Heart left ventricle (tissue), 16 donors: ENCODE measurements at regions not wholly inside any gene's neighbourhood (a gene's known extent, or its start where the extent isn't known, plus 50 kb on each side); places are given as distances from the start of the nearest gene placed in this dataset.

Source experiments
- ATAC-seq, 4 donors: fragments of 200-7000 bp; cut with Tn5 transposase; one replicate each; pipeline ENCODE4 v1.9.1; 2020 to 2022; ENCODE audit warnings: moderate library complexity in 4 of 4, mild to moderate bottlenecking in 3 of 4, moderate number of reproducible peaks in 1 of 4
- DNase-seq, 5 donors: peaks; one replicate each; pipeline ENCODE4 v3.0.0-alpha.2; 2020
- H3K27ac ChIP-seq, 12 donors: fragments of 200-600 bp; sonication (generic) in 4 of 12; one replicate each; pipeline versions ENCODE4 v1.5.0 to v1.8.0; 2016 to 2022; ENCODE audit warnings: mild to moderate bottlenecking in 2 of 12
- H3K27me3 ChIP-seq, 9 donors: fragments of 200-600 bp; sonication (generic) in 2 of 9; one replicate each; pipeline versions ENCODE4 v1.5.1 to v1.8.0; 2016 to 2022; ENCODE audit warnings: mild to moderate bottlenecking in 3 of 9
- H3K36me3 ChIP-seq, 9 donors: fragments of 200-600 bp; sonication (generic) in 2 of 9; one replicate each; pipeline versions ENCODE4 v1.5.0 to v1.8.0; 2018 to 2022; ENCODE audit warnings: mild to moderate bottlenecking in 2 of 9
- H3K4me1 ChIP-seq, 12 donors: fragments of 200-600 bp; sonication (generic) in 4 of 12; one replicate each; pipeline versions ENCODE4 v1.5.0 to v1.8.0; 2016 to 2022; ENCODE audit warnings: mild to moderate bottlenecking in 3 of 12
- H3K4me3 ChIP-seq, 12 donors: fragments of 200-600 bp; sonication (generic) in 4 of 12; one replicate each; pipeline versions ENCODE4 v1.5.0 to v1.8.0; 2017 to 2022; ENCODE audit warnings: mild to moderate bottlenecking in 9 of 12, moderate library complexity in 4 of 12
- H3K9me3 ChIP-seq, 12 donors: fragments of 200-600 bp; sonication (generic) in 4 of 12; one replicate each; pipeline versions ENCODE4 v1.5.0 to v1.8.0; 2016 to 2022; ENCODE audit warnings: mild to moderate bottlenecking in 1 of 12
- POLR2A ChIP-seq, 2 donors: fragments of 450-650 bp; IDR thresholded peaks; one replicate each; pipeline ENCODE4 v1.6.1; 2017; ENCODE audit warnings: antibody characterized with exemption in 2 of 2, mild to moderate bottlenecking in 2 of 2, moderate library complexity in 2 of 2
- WGBS, 4 donors: extraction: QIAGEN DNeasy Blood & Tissue Kit in 2 of 4; methylation state at CpG; one replicate each; pipeline versions ENCODE4 v1.1.5 to v1.1.7; 2013 to 2018; 5-methylcytosine and 5-hydroxymethylcytosine counted together
- intact Hi-C, 10 donors: fragments of 100-400 bp; cut with DNase I; formaldehyde crosslinking; loops; one replicate each; pipeline versions ENCODE4 v1.11.1 to v1.14.2; 2022
- TF ChIP-seq, protein P1 (sequence below), 12 donors: fragments of 200-600 bp; sonication (generic) in 4 of 12; IDR thresholded peaks; one replicate each; pipeline versions ENCODE4 v1.5.0 to v1.8.0; 2018 to 2022; ENCODE audit warnings: antibody characterized with exemption in 12 of 12, mild to moderate bottlenecking in 5 of 12
- donor health status: ischemic (EF 13 %, LVEDD 7.1; RV severe dilation, severe dysfunction).
- donor health status: healthy with polysubstance abuse.
- donor health status: DM: no; HTN: yes; CAD: no.
- donor health status: DM: no; HTN: no; CAD: no.
- donor health status: ischemic (EF 25% LVEDD 6.9; RV normal size, moderate dysfunction).
- donor health status: ischemic (EF 25% LVEDD 5.7; RV mildly dilated, moderate dysfunction).
- donor health status: healthy.
- donor health status: DM: yes; HTN: yes; CAD: no.
- donor health status: ischemic (EF 35%, LVEDD 5.7; RV mildly dilated, moderate dysfunction).
- donor health status: nonischemic (EF 11% LVEDD 7.7; RV severe dilation, severe dysfunction).
- donor health status: DM: yes; HTN: yes; CAD: no.
- donor health status: PGD.
- donor health status: ischemic (EF 29% LVEDD 5.4; RV normal size, mild dysfunction).
- donor health status: nonischemic (EF 23%, LVEDD 6.1; RV moderate dilation, normal function).

DNA sequence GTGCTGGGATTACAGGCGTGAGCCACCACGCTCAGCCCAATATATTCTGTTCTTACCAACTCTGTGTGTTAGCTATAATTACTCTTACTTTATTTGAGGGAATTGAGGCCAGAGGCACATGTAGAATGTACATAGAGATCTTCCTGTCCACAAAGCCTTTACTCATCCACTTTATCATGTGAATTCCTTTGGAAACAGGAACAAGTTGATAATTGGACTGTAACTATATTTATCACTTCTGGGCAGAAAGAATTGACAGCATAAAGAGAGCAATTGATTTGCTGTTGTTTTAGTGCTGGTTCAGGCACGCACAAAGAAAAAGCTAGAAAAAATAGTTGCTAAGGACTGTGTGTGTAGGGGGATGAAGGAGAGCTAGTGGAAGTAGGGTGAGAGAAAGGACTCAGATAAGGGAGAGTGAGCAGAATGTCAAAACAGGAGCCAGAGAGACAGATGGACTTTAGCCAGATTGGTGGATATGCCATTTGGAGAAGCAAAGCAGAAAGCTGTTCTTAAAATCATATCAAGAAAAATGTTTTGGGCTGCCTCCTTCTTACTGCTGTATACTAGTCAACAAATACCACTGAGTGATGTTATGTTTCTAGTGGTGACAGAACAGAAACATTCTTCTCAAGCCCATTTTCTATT, 929.8 kb upstream of the CNTN5 start:
- Histone ChIP-seq H3K4me1 (peaks cover 0 to 15% (median 7%) of the 10 kb centered on the region in 12 donors), H3K4me3 (no peak overlapping the region), H3K9me3 (no peaks in the 10 kb centered on the region), H3K27ac (peak overlapping the region in 3 of 12 donors; percentile 5 to 51 (median 21)), H3K27me3 (no peaks in the 10 kb centered on the region), H3K36me3 (no peaks in the 10 kb centered on the region)
- no peak for TF ChIP-seq POLR2A (IDR thresholded peaks at IDR 0.05)
- TF ChIP-seq, protein P1, sequence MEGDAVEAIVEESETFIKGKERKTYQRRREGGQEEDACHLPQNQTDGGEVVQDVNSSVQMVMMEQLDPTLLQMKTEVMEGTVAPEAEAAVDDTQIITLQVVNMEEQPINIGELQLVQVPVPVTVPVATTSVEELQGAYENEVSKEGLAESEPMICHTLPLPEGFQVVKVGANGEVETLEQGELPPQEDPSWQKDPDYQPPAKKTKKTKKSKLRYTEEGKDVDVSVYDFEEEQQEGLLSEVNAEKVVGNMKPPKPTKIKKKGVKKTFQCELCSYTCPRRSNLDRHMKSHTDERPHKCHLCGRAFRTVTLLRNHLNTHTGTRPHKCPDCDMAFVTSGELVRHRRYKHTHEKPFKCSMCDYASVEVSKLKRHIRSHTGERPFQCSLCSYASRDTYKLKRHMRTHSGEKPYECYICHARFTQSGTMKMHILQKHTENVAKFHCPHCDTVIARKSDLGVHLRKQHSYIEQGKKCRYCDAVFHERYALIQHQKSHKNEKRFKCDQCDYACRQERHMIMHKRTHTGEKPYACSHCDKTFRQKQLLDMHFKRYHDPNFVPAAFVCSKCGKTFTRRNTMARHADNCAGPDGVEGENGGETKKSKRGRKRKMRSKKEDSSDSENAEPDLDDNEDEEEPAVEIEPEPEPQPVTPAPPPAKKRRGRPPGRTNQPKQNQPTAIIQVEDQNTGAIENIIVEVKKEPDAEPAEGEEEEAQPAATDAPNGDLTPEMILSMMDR (IDR thresholded peaks at IDR 0.05), result no peak
- 66 to 74% (median 71%) methylated on average over 3 of the region's 3 CpGs for WGBS, 4 donors
- ATAC-seq, result peak; percentile 44 to 90 (median 77)
- DNase-seq, result no peak
- intact Hi-C loops, result no loop called here

DNA sequence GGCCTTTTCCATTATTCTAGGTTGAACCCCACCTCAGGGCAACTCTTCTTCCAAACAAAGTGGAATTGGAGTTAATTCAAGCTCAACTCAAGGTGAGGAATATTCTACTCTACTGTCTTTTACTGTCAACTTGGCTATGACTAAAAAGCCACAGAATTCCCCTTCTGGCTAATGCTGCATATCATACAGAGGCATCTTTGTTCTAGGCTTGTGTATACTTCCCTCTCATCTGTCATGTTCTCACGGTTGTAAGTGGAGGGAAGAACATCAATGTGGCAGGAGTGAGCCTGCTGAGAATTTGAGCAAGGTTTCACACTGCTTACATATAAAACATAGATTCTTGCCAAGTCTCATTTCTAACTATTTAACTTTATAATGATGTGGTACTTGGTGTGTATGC, 921.4 kb upstream of the CNTN5 start:
- H3K27me3 ChIP-seq, result no peaks in the 10 kb centered on the region
- H3K4me3 ChIP-seq, result no peak overlapping the region
- no peaks in the 10 kb centered on the region for H3K36me3 ChIP-seq
- DNase-seq (no peak), ATAC-seq (no peak)
- no peaks in the 10 kb centered on the region for H3K4me1 ChIP-seq
- no peaks in the 10 kb centered on the region for H3K9me3 ChIP-seq
- H3K27ac ChIP-seq, result no peak overlapping the region
- WGBS, 4 donors, result 61 to 75% (median 67%) methylated on average over 1 of the region's 1 CpG
- intact Hi-C loops, result no loop called here
- TF ChIP-seq, protein P1 (IDR thresholded peaks at IDR 0.05), result no peak
- no peak for TF ChIP-seq POLR2A (IDR thresholded peaks at IDR 0.05)

DNA sequence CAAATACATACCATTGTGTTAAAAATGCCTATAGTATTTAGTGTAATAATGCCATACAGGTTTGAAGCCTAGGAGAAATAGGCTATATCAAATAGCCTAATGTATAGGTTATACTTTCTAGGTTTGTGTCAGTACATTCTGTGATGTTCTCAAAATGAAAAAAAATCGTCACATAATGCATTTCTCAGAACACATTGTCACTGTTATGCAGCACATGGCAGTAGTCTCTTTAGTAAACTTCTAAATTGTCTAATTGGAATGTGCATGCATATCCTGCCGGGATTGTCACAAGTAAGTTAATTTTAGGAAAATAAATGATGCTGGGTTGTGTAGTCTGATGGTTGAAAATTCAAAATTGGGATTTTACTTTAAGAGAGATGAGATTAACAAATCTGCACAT, 920.1 kb upstream of the CNTN5 start:
- no peaks in the 10 kb centered on the region for H3K9me3 ChIP-seq
- H3K4me1 ChIP-seq, result no peaks in the 10 kb centered on the region
- no peaks in the 10 kb centered on the region for H3K36me3 ChIP-seq
- no peak for TF ChIP-seq POLR2A (IDR thresholded peaks at IDR 0.05)
- TF ChIP-seq, protein P1 (IDR thresholded peaks at IDR 0.05), result no peak
- 68 to 79% (median 72%) methylated on average over 2 of the region's 2 CpGs for WGBS, 4 donors
- DNase-seq (no peak), ATAC-seq (no peak)
- intact Hi-C loops, result no loop called here
- no peak overlapping the region for H3K27ac ChIP-seq
- H3K4me3 ChIP-seq, result no peak overlapping the region
- no peaks in the 10 kb centered on the region for H3K27me3 ChIP-seq

DNA sequence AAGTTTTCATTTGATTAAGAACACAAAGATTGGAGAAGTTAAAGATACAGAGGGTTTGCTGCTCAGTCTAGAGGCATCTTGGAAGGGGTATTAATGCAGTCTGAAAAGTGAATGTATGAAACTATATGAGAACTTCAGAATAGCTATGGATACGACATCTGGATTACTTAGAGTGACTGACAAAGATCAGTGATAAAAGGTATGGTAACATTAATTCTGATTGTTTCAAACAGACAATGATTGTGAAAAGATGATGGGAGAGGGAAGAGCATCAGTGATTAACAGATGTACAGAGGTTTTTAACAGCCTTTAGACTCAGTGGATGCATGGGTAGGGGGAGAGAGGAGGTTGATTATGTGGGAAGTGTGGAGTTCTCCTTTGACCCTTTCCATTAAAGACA, 919.4 kb upstream of the CNTN5 start:
- no peak for TF ChIP-seq POLR2A (IDR thresholded peaks at IDR 0.05)
- TF ChIP-seq, protein P1 (IDR thresholded peaks at IDR 0.05), result no peak
- 88 to 92% (median 89%) methylated on average over 1 of the region's 1 CpG for WGBS, 4 donors
- DNase-seq, result no peak
- Histone ChIP-seq H3K36me3 (no peaks in the 10 kb centered on the region), H3K9me3 (no peaks in the 10 kb centered on the region), H3K4me1 (no peaks in the 10 kb centered on the region), H3K27ac (no peak overlapping the region), H3K27me3 (no peaks in the 10 kb centered on the region), H3K4me3 (no peak overlapping the region)
- no peak for ATAC-seq
- intact Hi-C loops, result no loop called here
